ENCODE measurements at regions not wholly inside any gene's neighbourhood (a gene's known extent, or its start where the extent isn't known, plus 50 kb on each side); places are given as distances from the start of the nearest gene placed in this dataset.

GRCh38 chr9:86837345-86837744, 110.0 kb downstream of the GAS1 start:
- no peak overlapping the region for H3K4me2 ChIP-seq (ENCODE audit: low read depth, low read length)
- intact Hi-C loops (cut with micrococcal nuclease; ENCODE audit: unreplicated experiment): no loop called here
- POLR2A ChIA-PET: no interaction called here
- no peaks in the 10 kb centered on the region for H3K9me3 ChIP-seq (ENCODE audit: low read length)
- H3K4me1 ChIP-seq (ENCODE audit: insufficient read depth, low read length): no peaks in the 10 kb centered on the region
- in situ Hi-C loops (cut with HindIII; ENCODE audit: extremely low pct_ligation_motif_present, low pct_unique_long_range_greater_than_20kb): no loop called here
- H3K79me2 ChIP-seq (ENCODE audit: insufficient read depth, low read length): no peaks in the 10 kb centered on the region
- CTCF ChIA-PET (ENCODE audit: low intra/inter-chr PET ratio, low total read pairs): no interaction called here
- FAIRE-seq: no peak
- BruUV-seq (replicated peaks): no TSS peak
- H2AFZ ChIP-seq (ENCODE audit: low read length): no peak overlapping the region
- no peaks in the 10 kb centered on the region for H4K20me1 ChIP-seq (ENCODE audit: insufficient read depth, low read length)
- no peak overlapping the region for H3K9ac ChIP-seq (ENCODE audit: insufficient read depth, low read depth, low read length)
- no peaks in the 10 kb centered on the region for H3K36me3 ChIP-seq (replicated peaks in 1 of 2; ENCODE audit: control insufficient read depth in 1 of 2, insufficient read depth in 2 of 2, low read length in 2 of 2)
- H3K27me3 ChIP-seq (ENCODE audit: control insufficient read depth in 1 of 2, insufficient read depth in 2 of 2, low read length in 2 of 2): peaks cover 1 to 14% of the 10 kb centered on the region in 2 experiments; a peak in 3 of 5 replicates
- TF ChIP-seq MTF1 (CRISPR knock-in tag; IDR thresholded peaks at IDR 0.05): no peak
- no peak for DNase-seq (ENCODE audit: low spot score)
- 13% methylated on average over 4 of the region's 4 CpGs for WGBS (ENCODE audit: low lambda C conversion rate)
- H3K4me3 ChIP-seq (replicated peaks in 1 of 3; ENCODE audit: insufficient read depth in 1 of 3, low read depth in 2 of 3, low read length in 3 of 3): no peak overlapping the region
- H3K27ac ChIP-seq (ENCODE audit: extremely low read length, insufficient read depth, low read length): no peak overlapping the region
- ATAC-seq: no peak

DNA sequence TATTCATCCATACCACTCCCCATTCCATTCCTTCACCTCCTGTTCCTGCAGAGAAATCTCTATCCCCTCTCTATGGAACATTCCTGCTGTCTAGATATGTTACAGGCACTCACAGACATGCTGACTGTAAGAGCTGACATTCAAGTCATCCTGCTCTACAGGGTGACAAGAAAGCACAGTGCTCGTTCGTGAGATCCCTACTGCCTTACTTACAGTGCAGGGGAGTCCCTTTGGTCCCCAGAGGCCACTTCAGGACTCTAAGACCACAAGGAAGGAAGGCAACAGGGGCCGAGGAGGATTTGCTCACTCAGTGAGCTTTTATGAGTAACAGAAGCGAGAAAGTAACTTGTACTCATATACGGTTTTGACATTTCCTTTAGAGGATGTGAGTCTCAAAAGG, 110.5 kb downstream of the GAS1 start:
- ChIA-PET CTCF (ENCODE audit: low intra/inter-chr PET ratio, low total read pairs) (no interaction called here), POLR2A (no interaction called here)
- ATAC-seq (no peak), FAIRE-seq (no peak), DNase-seq (ENCODE audit: low spot score) (no peak)
- Histone ChIP-seq H3K36me3 (replicated peaks in 1 of 2; ENCODE audit: control insufficient read depth in 1 of 2, insufficient read depth in 2 of 2, low read length in 2 of 2) (no peaks in the 10 kb centered on the region), H3K4me3 (replicated peaks in 1 of 3; ENCODE audit: insufficient read depth in 1 of 3, low read depth in 2 of 3, low read length in 3 of 3) (no peak overlapping the region), H3K4me2 (ENCODE audit: low read depth, low read length) (no peak overlapping the region), H3K27me3 (ENCODE audit: control insufficient read depth in 1 of 2, insufficient read depth in 2 of 2, low read length in 2 of 2) (peaks cover 1 to 14% of the 10 kb centered on the region in 2 experiments; a peak in 3 of 5 replicates), H4K20me1 (ENCODE audit: insufficient read depth, low read length) (no peaks in the 10 kb centered on the region), H3K79me2 (ENCODE audit: insufficient read depth, low read length) (no peaks in the 10 kb centered on the region), H3K4me1 (ENCODE audit: insufficient read depth, low read length) (no peaks in the 10 kb centered on the region), H3K9ac (ENCODE audit: insufficient read depth, low read depth, low read length) (no peak overlapping the region), H2AFZ (ENCODE audit: low read length) (no peak overlapping the region), H3K9me3 (ENCODE audit: low read length) (no peaks in the 10 kb centered on the region), H3K27ac (ENCODE audit: extremely low read length, insufficient read depth, low read length) (no peak overlapping the region)
- 2% methylated on average over 5 of the region's 5 CpGs for WGBS (ENCODE audit: low lambda C conversion rate)
- in situ Hi-C loops (cut with HindIII; ENCODE audit: extremely low pct_ligation_motif_present, low pct_unique_long_range_greater_than_20kb): no loop called here
- no TSS peak for BruUV-seq (replicated peaks)
- intact Hi-C loops (cut with micrococcal nuclease; ENCODE audit: unreplicated experiment): no loop called here
- TF ChIP-seq CEBPG (CRISPR knock-in tag; IDR thresholded peaks at IDR 0.05): no peak
- no peak for TF ChIP-seq PHF21A (CRISPR knock-in tag; IDR thresholded peaks at IDR 0.05)
- no peak for TF ChIP-seq KAT7 (CRISPR knock-in tag; IDR thresholded peaks at IDR 0.05; ENCODE audit: borderline replicate concordance)
- no peak for TF ChIP-seq ZSCAN31 (CRISPR knock-in tag; IDR thresholded peaks at IDR 0.05; ENCODE audit: low read depth)

Data from HepG2 (cell line).